HG02981 (cell line): ENCODE measurements at regions not wholly inside any gene's neighbourhood (a gene's known extent, or its start where the extent isn't known, plus 50 kb on each side); places are given as distances from the start of the nearest gene placed in this dataset.
"Not testable (repeated sequence)": the region's sequence is repeated elsewhere in the genome, so short reads cannot be mapped to it uniquely, and the experiment has no call there.

ENCODE experiments used
- ATAC-seq: cut with Tn5 transposase; IDR thresholded peaks from one replicate; pipeline ENCODE4 v1.9.1; 2021; ENCODE audit warnings: mild to moderate bottlenecking, moderate library complexity; ENCODE audit not compliant: unreplicated experiment

GRCh38 chr2:57119141-57119540 lies 927.5 kb upstream of the VRK2 start:
- no peak for ATAC-seq

GRCh38 chr2:57126410-57126809 lies 920.2 kb upstream of the VRK2 start:
- ATAC-seq: no peak

- ATAC-seq: no peak
These were observed 907.4 kb upstream of the VRK2 start for GRCh38 chr2:57139179-57139578.

DNA sequence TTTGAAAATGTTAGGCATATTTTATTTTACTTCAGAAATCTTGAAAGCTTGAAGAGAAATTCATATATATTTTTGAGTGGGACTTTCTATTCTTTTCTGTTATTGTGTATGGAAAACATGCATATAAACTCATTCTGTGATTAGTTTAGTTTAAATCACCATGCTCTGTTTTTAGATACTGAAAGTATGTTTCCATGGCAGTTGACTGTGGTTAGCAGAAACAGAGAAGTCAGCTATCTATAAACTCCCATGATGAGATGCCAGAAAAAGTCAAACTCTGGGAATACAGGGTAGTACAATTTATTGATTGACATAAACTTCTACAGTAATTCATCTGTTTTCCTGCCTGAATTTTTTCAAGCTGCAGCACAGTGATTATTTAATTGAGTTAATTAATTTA lies 905.3 kb upstream of the VRK2 start:
- ATAC-seq: peak; percentile 66

DNA sequence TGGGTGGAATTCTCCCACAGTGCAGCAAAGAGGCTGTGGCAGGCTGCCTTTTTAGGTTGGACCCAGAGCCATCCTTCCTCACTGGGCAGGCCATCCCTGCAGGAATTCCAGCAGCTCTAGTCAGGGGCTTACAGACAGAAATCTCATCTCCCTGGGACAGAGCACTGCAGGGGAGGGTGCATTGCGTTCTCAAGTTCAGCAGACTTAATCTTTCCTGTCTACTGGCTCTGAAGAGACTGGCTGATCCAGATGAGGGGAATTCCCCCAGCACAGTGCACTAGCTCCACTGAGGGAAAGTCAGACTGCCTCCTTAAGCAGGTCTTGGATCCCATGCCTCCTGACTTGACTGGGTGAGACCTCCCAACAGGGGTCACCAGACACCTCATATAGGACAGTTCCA lies 899.7 kb upstream of the VRK2 start:
- no peak for ATAC-seq

GRCh38 chr2:57156231-57156924 lies 890.2 kb upstream of the VRK2 start:
- no peak for ATAC-seq

- ATAC-seq: no peak
These were observed 885.6 kb upstream of the VRK2 start for GRCh38 chr2:57160976-57161375.

DNA sequence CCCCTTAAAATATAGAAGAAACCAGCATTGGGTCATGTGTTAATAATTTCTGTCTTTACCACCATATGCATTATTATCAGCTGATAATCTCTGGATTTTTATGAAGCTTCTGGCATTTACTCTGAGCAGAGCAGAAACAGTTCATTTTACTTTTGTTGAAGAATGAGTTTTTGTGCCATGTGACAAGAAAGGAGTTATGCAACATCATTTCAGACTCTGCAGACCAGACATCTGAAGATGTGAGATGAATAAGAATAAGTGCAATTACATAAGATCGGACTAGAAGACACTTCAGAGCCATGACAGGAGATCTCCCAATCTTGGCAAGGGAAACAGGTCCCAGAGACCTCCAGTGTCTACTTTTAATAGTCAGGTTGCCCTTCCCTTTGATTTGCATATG lies 869.4 kb upstream of the VRK2 start:
- ATAC-seq: no peak

- no peak for ATAC-seq
These were observed 866.5 kb upstream of the VRK2 start for GRCh38 chr2:57180042-57180567.

DNA sequence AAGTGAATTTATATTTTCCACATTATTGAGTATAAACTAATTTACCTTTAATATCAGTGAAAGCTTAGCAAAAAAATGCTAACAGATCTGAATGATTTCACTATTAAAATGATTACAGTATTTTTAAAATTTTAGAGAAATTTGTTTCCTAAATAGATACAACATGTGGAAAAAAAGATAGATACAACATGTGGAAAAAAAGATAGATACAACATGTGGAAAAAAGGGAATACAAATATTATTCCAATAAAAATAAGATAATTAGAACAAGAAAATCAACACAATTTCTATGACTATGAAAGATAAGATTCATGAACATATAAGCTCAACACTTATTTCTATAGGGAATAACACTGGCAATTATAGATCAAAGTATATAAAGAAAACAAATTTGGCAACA lies 865.9 kb upstream of the VRK2 start:
- no peak for ATAC-seq

DNA sequence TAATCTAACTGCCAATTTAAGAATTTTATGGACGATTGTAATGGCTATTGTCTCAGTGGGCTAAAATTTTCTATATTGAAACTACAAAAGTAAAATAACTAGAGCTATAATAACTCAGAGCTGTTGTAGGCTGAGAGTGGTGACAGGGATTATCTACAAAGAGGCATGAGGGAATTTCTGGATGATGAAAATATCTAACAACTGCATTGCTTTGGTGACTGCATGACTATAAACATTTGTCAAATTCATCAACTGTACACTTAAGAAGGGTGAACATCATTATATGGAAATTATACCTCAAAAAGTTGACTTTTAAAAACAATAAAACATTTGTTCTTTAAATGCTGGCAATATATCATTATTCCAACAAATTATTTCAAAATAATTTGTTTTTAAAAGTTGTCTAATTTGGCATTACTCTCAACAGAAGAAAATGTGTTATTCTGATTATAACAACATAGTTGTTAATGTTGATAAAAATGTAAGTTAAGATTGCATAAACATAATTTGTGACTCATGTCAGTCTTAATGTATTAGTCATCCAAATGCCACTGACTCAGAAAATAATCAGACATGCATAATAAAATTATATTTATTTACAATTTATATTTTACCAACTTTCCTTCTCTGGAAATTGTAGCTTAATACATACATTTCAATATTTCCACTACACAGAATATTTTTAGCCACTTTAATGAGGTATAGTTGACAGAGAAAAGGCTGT lies 865.1 kb upstream of the VRK2 start:
- no peak for ATAC-seq

- no peak for ATAC-seq
These were observed 863.7 kb upstream of the VRK2 start for GRCh38 chr2:57182916-57183315.

DNA sequence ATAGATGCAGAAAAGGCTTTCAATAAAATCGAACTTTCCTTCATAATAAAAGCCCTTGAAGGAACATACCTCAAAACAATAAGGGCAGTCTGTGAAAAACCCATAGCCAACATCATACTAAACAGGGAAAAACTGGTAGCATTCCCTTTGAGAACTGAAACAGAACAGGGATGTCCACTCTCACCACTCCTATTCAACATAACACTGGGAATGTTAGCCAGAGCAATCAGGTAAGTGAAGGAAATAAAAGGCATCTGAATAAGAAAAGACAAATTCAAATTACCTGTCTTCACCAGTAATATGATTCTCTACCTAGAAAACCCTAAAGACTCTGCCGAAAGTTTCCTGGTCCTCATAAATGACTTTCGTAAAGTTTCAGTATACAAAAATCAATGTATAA lies 861.0 kb upstream of the VRK2 start:
- no peak for ATAC-seq

GRCh38 chr2:57190007-57190406 lies 856.6 kb upstream of the VRK2 start:
- no peak for ATAC-seq

DNA sequence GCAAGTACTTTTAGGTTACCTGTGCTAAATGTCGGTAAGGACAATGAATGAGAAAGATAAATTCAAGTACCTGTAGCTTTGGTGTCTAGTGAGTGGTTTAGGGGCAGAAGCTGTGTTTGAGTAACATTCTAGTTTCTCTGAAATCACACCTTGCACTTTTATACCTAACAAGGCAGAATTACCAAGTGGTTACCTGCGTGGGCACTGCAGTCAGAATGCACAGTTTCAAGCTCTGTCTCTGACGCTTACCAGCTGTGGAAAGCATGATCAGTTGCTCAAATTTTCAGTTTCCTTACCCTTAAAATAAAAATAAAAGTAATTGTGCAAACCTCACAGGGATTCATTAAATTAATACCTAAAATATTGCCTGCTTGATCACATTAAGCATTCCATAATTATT lies 846.9 kb upstream of the VRK2 start:
- no peak for ATAC-seq

DNA sequence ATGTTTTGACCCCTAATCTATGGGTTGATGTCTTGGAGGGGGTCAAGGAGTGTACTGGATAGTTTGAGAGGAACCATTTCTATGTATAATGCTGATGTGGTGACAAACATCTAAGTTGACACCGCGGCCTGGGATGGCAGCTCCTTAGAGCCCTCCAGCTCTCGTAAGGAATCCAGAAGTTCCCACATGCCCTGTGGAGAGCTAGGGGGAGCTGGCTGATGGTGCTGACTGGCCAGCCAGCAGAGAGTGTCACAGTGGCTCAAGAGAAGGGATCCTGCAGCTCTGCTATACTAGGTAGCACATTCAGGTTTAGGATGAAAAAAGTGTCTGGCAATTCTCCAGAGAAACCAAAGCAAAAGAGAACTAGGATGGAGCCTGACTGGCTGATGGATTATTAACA lies 842.2 kb upstream of the VRK2 start:
- ATAC-seq: no peak

DNA sequence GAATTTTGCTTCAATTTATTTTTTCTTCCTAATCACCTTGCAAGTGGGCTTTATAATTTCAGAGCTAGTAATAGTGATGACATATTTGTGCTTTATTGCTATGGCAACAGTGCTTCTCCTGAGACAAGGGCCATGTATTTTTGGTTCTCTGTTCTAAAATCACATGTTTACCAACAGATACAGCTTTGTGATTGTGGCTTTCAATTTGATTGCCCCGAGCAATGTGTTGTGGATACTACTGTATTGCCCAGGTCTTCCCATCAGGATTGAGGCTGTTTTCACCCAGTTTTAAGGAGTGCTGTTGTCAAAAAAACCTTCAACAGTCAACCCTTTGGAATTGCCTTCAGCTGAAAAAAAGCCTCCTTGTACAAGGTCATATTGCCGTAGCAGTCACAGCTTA lies 841.4 kb upstream of the VRK2 start:
- ATAC-seq: no peak

DNA sequence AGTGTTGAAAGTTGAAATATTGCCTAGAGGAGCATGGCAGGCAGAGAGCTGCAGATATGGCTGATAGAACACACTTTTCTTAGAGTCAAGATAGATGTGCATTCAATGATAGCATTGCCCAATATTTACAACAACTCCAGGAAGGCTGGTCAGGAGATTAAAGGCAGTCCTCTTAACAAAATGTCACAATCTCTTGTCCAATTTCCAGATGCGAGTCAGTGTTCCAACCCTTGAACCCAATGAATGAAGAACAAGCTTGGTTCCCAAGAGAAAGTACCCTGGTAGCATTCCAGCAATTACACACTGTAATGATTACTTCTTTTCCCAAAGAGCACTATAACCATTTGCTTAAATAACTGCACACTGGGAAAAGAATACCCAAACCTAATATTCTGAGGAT lies 839.4 kb upstream of the VRK2 start:
- ATAC-seq: no peak

- ATAC-seq: no peak
These were observed 836.8 kb upstream of the VRK2 start for GRCh38 chr2:57209799-57210198.

DNA sequence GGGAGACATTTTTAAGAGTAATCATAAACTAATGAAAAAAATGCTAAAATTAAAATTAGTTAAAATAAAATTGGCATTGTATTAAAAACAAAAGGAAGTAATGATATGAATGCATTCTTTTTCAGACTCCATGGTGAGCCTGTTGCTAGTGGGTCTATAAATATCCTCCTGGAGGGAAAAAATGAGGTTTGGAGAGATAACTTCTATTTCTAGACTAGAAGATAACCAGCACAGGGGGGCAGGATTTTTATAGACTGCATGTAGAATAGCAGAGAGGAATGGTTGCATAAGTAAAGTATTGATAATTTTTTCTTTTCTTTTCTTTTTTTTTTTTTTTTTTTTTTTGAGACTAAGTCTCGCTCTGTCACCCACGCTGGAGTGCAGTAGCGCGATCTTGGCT lies 835.8 kb upstream of the VRK2 start:
- ATAC-seq: no peak

DNA sequence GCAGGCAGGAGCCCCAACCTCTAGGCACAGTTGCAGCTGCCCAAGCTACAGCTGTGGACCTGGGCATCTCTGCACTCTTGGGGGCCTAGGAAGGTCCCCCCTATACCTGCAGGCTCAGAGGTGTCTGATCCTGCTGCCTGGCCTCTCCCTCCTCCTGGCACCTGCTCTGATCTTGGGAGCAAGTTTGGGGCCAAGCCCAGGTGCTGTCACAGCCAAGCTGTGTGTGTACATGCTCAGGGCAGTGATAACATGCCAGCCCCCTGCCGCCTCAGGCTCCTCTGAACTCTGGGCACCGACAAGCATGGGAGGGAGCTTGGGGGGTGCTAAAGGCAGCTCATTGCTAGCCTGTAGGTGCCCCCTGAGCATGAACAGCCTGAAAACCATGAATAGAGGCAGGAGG lies 829.6 kb upstream of the VRK2 start:
- ATAC-seq: no peak

GRCh38 chr2:57218206-57218605 lies 828.4 kb upstream of the VRK2 start:
- ATAC-seq: no peak

- not testable (repeated sequence) for ATAC-seq
These were observed 816.9 kb upstream of the VRK2 start for GRCh38 chr2:57229706-57230105.
